ENCODE measurements at regions not wholly inside any gene's neighbourhood (a gene's known extent, or its start where the extent isn't known, plus 50 kb on each side); places are given as distances from the start of the nearest gene placed in this dataset.
"Not testable (repeated sequence)": the region's sequence is repeated elsewhere in the genome, so short reads cannot be mapped to it uniquely, and the experiment has no call there.

- DNase-seq, result no peak
These were observed 275.8 kb upstream of the SULF2 start for GRCh38 chr20:48060841-48061720.

GRCh38 chr20:48058611-48059559 lies 273.6 kb upstream of the SULF2 start:
- DNase-seq, result no peak

GRCh38 chr20:48057739-48058138 lies 272.5 kb upstream of the SULF2 start:
- DNase-seq, result no peak

- no peak for DNase-seq
These were observed 272.0 kb upstream of the SULF2 start for GRCh38 chr20:48057251-48057650.

GRCh38 chr20:48056218-48056617 lies 270.9 kb upstream of the SULF2 start:
- no peak for DNase-seq

GRCh38 chr20:48054051-48054450 lies 268.8 kb upstream of the SULF2 start:
- DNase-seq, result no peak

GRCh38 chr20:48052475-48052835 lies 267.2 kb upstream of the SULF2 start:
- DNase-seq, result no peak

- DNase-seq, result no peak
These were observed 266.7 kb upstream of the SULF2 start for GRCh38 chr20:48051794-48052474.

GRCh38 chr20:48049641-48050040 lies 264.4 kb upstream of the SULF2 start:
- DNase-seq, result no peak

- no peak for DNase-seq
These were observed 263.9 kb upstream of the SULF2 start for GRCh38 chr20:48049171-48049570.

- no peak for DNase-seq
These were observed 262.2 kb upstream of the SULF2 start for GRCh38 chr20:48047447-48047846.

GRCh38 chr20:48042628-48043027 lies 257.3 kb upstream of the SULF2 start:
- no peak for DNase-seq

- no peak for DNase-seq
These were observed 255.9 kb upstream of the SULF2 start for GRCh38 chr20:48041078-48041780.

- no peak for DNase-seq
These were observed 255.2 kb upstream of the SULF2 start for GRCh38 chr20:48040491-48040890.

- no peak for DNase-seq
These were observed 254.8 kb upstream of the SULF2 start for GRCh38 chr20:48040051-48040450.

GRCh38 chr20:48039514-48039913 lies 254.2 kb upstream of the SULF2 start:
- DNase-seq, result no peak

- DNase-seq, result no peak
These were observed 253.4 kb upstream of the SULF2 start for GRCh38 chr20:48038713-48039112.

- not testable (repeated sequence) for DNase-seq
These were observed 252.5 kb upstream of the SULF2 start for GRCh38 chr20:48037798-48038197.

- DNase-seq, result no peak
These were observed 250.9 kb upstream of the SULF2 start for GRCh38 chr20:48035961-48036731.

GRCh38 chr20:48034751-48035150 lies 249.5 kb upstream of the SULF2 start:
- no peak for DNase-seq

GRCh38 chr20:48033005-48033404 lies 247.7 kb upstream of the SULF2 start:
- DNase-seq, result not testable (repeated sequence)

- DNase-seq, result no peak
These were observed 245.8 kb upstream of the SULF2 start for GRCh38 chr20:48031122-48031521.
